NT2/D1 (cell line): ENCODE measurements at regions not wholly inside any gene's neighbourhood (a gene's known extent, or its start where the extent isn't known, plus 50 kb on each side); places are given as distances from the start of the nearest gene placed in this dataset.

Source experiments
- DNase-seq: peaks from one replicate; pipeline ENCODE4 v3.0.0-alpha.2; 2011; ENCODE audit warnings: low read depth, low spot score
- H3K27me3 ChIP-seq: 2 replicates; pipeline ENCODE4 v1.6.0; 2011; ENCODE audit warnings: mild to moderate bottlenecking; ENCODE audit not compliant: insufficient read length, insufficient read depth
- H3K36me3 ChIP-seq: 2 replicates; pipeline ENCODE4 v1.6.1; 2011; ENCODE audit warnings: mild to moderate bottlenecking, low read length, mixed read lengths; ENCODE audit not compliant: insufficient read depth, insufficient read length
- H3K4me1 ChIP-seq: 2 replicates; pipeline ENCODE4 v1.5.1; 2011; ENCODE audit not compliant: insufficient read depth, insufficient read length
- H3K4me3 ChIP-seq: 2 replicates; pipeline ENCODE4 v1.5.1; 2011; ENCODE audit warnings: low read depth; ENCODE audit not compliant: insufficient read length
- H3K9ac ChIP-seq: 2 replicates; pipeline ENCODE4 v1.6.0; 2011; ENCODE audit warnings: low read depth; ENCODE audit not compliant: insufficient read length
- H3K9me3 ChIP-seq: 2 replicates; pipeline ENCODE4 v1.5.1; 2011; ENCODE audit warnings: mild to moderate bottlenecking, low read length; ENCODE audit not compliant: insufficient read depth
- SUZ12 ChIP-seq: IDR thresholded peaks from 2 replicates; pipeline ENCODE4 v1.6.1; 2011; ENCODE audit not compliant: insufficient read length, insufficient read depth; ENCODE audit errors: extremely low read depth
- YY1 ChIP-seq: IDR thresholded peaks from 2 replicates; pipeline ENCODE4 v1.6.1; 2011; ENCODE audit not compliant: insufficient read length, insufficient read depth
- ZNF274 ChIP-seq: IDR thresholded peaks from 2 replicates; pipeline ENCODE4 v1.6.1; 2011; ENCODE audit warnings: mild to moderate bottlenecking, low read depth, low read length

DNA sequence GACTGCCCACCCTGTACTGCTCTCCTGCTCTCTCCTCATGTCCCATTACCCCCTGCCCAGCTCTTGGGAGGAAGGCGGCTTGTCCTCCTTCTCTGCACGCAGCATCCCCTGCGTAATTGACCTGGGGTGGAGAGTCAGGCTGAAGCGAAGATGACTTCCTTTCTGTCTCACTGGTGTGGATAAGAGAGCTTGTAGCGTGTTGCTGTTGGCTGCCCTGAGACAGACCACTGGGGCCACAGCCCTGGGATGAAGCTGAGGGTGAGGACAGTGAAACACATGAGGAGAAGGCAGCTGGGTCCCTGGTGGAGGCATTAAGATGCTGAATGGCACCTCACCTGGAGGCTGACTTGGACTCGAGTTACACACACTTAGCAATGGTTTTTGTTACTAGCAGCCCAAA, 310.3 kb upstream of the ZNF32 start:
- Histone ChIP-seq H3K9me3 (no peaks in the 10 kb centered on the region), H3K4me1 (peaks cover 5% of the 10 kb centered on the region), H3K36me3 (no peaks in the 10 kb centered on the region), H3K9ac (no peak overlapping the region), H3K27me3 (no peaks in the 10 kb centered on the region), H3K4me3 (no peak overlapping the region)
- DNase-seq, result no peak
- TF ChIP-seq YY1 (no peak), SUZ12 (no peak), ZNF274 (no peak)

DNA sequence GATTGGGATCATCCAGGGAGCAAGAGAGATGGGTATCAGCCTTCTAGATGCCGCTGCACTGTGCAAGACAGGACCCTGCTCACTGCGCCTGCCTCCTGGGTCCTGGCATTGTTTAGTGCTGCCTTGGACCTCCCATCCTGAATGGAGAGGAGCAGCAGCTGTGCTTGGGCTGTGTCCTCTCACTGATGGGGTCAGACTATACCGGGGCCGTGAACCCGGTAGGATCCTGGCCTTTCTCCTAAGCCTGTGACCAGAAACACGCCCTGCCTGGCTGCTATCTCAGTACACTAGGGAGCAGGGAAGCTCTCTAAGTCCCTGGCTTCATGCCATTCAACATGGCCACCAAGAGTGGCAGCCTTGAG, 309.4 kb upstream of the ZNF32 start:
- TF ChIP-seq ZNF274 (no peak), SUZ12 (no peak), YY1 (no peak)
- H3K4me3 ChIP-seq, result no peak overlapping the region
- H3K9ac ChIP-seq, result no peak overlapping the region
- peaks cover 5% of the 10 kb centered on the region for H3K4me1 ChIP-seq
- no peak for DNase-seq
- H3K36me3 ChIP-seq, result no peaks in the 10 kb centered on the region
- H3K9me3 ChIP-seq, result peaks cover 7% of the 10 kb centered on the region; the same call in 1 of the 2 replicates
- H3K27me3 ChIP-seq, result no peaks in the 10 kb centered on the region

DNA sequence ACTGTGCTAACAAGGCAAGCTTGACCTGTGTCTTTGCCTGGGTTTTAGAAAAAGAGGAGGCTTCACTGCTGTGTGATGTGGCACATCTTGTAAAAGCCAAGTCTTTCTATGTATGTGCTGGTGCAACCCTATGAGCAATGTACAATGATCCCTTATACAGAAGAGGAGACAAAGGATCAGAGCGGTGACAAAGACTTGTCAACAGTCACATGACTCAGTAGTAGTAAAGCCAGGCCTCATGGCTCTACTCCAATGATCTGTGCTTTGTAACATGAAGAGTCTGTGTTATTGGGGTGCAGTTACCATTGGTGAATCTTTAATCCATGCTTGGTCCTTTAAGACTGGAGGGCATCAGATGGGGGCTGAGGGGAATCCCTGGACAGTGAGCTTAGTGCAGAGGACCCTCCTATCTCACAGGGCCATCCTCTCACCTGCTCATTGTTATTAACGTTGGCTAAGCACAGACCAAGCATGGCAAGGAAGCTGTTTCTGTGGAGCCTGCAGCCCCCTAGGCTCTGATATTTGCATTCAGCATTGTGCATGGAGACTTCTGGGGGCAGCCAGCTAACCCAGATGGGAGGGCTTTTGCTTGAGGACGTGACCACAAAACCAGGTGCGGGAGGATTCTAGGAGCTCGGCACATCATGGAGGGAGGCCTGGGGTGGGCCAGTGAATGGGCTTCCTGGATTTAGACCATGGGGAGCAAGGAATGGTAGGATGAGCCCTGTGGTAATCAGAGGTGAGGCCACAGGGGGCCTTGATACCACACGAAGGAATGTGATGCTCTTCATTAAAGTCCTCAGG, 308.8 kb upstream of the ZNF32 start:
- H3K4me3 ChIP-seq, result no peak overlapping the region
- TF ChIP-seq ZNF274, result no peak
- no peak for TF ChIP-seq YY1
- TF ChIP-seq SUZ12, result no peak
- DNase-seq, result no peak
- H3K9me3 ChIP-seq, result peaks cover 10% of the 10 kb centered on the region; the same call in 1 of the 2 replicates
- H3K4me1 ChIP-seq, result peaks cover 5% of the 10 kb centered on the region
- no peaks in the 10 kb centered on the region for H3K36me3 ChIP-seq
- H3K9ac ChIP-seq, result no peak overlapping the region
- H3K27me3 ChIP-seq, result no peaks in the 10 kb centered on the region

DNA sequence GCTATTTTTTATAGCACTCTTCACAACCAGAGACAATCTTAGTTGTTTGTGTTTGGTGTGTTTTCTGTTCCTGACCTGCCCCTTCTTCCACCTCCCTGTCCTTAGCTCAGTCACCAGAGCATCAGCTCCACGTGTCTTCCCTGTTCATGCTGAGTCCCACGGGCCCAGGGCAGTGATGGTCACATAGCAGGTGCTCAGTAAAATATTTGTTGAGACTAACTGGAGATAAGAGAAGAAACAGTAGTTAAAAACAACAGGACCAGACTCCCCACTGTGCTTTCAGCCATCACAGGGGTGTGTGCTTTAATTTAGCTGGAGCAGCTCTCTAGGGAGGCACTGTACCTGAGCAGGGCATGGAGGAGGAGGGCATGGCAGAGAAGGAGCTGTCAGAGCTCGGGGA, 307.3 kb upstream of the ZNF32 start:
- peaks cover 10% of the 10 kb centered on the region; the same call in 1 of the 2 replicates for H3K9me3 ChIP-seq
- DNase-seq, result no peak
- H3K36me3 ChIP-seq, result no peaks in the 10 kb centered on the region
- H3K27me3 ChIP-seq, result no peaks in the 10 kb centered on the region
- no peak overlapping the region for H3K9ac ChIP-seq
- no peak overlapping the region for H3K4me3 ChIP-seq
- H3K4me1 ChIP-seq, result peaks cover 5% of the 10 kb centered on the region
- TF ChIP-seq SUZ12, result no peak
- TF ChIP-seq YY1, result no peak
- TF ChIP-seq ZNF274, result no peak

DNA sequence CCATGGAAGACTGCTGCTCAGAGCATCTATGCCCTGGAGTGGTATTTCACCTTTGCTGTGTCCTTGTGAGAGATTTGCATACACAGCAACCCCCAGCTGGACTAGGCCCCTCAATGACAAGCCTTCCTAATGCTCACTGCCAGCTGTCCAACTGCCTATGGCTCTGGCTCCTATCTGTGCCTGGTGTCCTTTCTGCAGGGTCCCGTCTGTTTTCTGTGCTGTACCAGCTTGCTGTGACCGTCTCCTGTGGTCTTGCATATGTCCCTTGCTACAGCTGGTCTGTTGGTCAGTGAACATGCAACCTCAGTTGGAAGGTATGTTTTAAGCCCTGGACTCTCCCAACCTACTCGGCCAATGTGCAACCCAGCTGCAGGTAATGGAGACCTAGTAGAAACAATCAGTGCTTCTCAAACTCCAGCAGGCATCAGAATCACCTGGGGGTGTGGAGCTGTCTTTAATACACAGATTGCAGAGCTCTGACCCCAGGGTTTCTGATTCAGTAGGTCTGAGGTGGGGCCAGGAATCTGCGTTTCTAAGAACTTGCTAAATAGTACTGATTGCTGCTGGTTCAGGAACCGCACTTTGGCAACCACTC, 306.4 kb upstream of the ZNF32 start:
- Histone ChIP-seq H3K9ac (no peak overlapping the region), H3K4me1 (peaks cover 5% of the 10 kb centered on the region), H3K9me3 (peaks cover 10% of the 10 kb centered on the region; the same call in 1 of the 2 replicates), H3K27me3 (no peaks in the 10 kb centered on the region), H3K4me3 (no peak overlapping the region), H3K36me3 (no peaks in the 10 kb centered on the region)
- no peak for TF ChIP-seq SUZ12
- no peak for TF ChIP-seq YY1
- TF ChIP-seq ZNF274, result no peak
- DNase-seq, result no peak

- Histone ChIP-seq H3K4me1 (peaks cover 5% of the 10 kb centered on the region), H3K9ac (no peak overlapping the region), H3K9me3 (peaks cover 10% of the 10 kb centered on the region; the same call in 1 of the 2 replicates), H3K4me3 (no peak overlapping the region), H3K27me3 (no peaks in the 10 kb centered on the region), H3K36me3 (no peaks in the 10 kb centered on the region)
- TF ChIP-seq SUZ12 (no peak), ZNF274 (no peak), YY1 (no peak)
- DNase-seq, result no peak
These were observed 305.0 kb upstream of the ZNF32 start for GRCh38 chr10:43953672-43954071.

GRCh38 chr10:43952760-43953159, 304.1 kb upstream of the ZNF32 start:
- H3K27me3 ChIP-seq, result no peaks in the 10 kb centered on the region
- DNase-seq, result no peak
- no peak overlapping the region for H3K4me3 ChIP-seq
- no peaks in the 10 kb centered on the region for H3K36me3 ChIP-seq
- H3K9me3 ChIP-seq, result peaks cover 10% of the 10 kb centered on the region; the same call in 1 of the 2 replicates
- no peak overlapping the region for H3K9ac ChIP-seq
- no peak for TF ChIP-seq YY1
- TF ChIP-seq SUZ12, result no peak
- no peak for TF ChIP-seq ZNF274
- peaks cover 5% of the 10 kb centered on the region for H3K4me1 ChIP-seq
